ENCODE measurements at regions not wholly inside any gene's neighbourhood (a gene's known extent, or its start where the extent isn't known, plus 50 kb on each side); places are given as distances from the start of the nearest gene placed in this dataset.

GRCh38 chr13:62022369-62022768 is 606.7 kb upstream of the PCDH20 start:
- Histone ChIP-seq H3K36me3 (ENCODE audit: control insufficient read depth, low read length) (no peaks in the 10 kb centered on the region), H3K27ac (ENCODE audit: low read depth, low read length) (no peak overlapping the region), H3K9me2 (replicated peaks; ENCODE audit: control insufficient read depth, low read length) (no peaks in the 10 kb centered on the region), H3K27me3 (ENCODE audit: control insufficient read depth, low read length) (no peaks in the 10 kb centered on the region), H3K4me3 (ENCODE audit: low read length) (no peak overlapping the region), H3K4me2 (ENCODE audit: low read length) (no peak overlapping the region), H3F3A (ENCODE audit: control insufficient read depth, insufficient read depth) (no peaks in the 10 kb centered on the region), H3K9me3 (ENCODE audit: control insufficient read depth, insufficient read depth, low read length) (no peaks in the 10 kb centered on the region), H4K20me1 (ENCODE audit: control insufficient read depth, insufficient read depth, low read depth, low read length) (no peaks in the 10 kb centered on the region), H3K4me1 (ENCODE audit: control insufficient read depth, low read length) (no peaks in the 10 kb centered on the region), H3K79me2 (ENCODE audit: control insufficient read depth, low read length) (no peaks in the 10 kb centered on the region)
- TF ChIP-seq EZH2phosphoT487 (IDR thresholded peaks at IDR 0.05; ENCODE audit: borderline replicate concordance, low read length), result no peak
- TF ChIP-seq, protein P1, sequence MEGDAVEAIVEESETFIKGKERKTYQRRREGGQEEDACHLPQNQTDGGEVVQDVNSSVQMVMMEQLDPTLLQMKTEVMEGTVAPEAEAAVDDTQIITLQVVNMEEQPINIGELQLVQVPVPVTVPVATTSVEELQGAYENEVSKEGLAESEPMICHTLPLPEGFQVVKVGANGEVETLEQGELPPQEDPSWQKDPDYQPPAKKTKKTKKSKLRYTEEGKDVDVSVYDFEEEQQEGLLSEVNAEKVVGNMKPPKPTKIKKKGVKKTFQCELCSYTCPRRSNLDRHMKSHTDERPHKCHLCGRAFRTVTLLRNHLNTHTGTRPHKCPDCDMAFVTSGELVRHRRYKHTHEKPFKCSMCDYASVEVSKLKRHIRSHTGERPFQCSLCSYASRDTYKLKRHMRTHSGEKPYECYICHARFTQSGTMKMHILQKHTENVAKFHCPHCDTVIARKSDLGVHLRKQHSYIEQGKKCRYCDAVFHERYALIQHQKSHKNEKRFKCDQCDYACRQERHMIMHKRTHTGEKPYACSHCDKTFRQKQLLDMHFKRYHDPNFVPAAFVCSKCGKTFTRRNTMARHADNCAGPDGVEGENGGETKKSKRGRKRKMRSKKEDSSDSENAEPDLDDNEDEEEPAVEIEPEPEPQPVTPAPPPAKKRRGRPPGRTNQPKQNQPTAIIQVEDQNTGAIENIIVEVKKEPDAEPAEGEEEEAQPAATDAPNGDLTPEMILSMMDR (IDR thresholded peaks at IDR 0.05; ENCODE audit: low read depth, low read length, poor library complexity, severe bottlenecking), result no peak

- H3K4me1 ChIP-seq (ENCODE audit: control insufficient read depth, low read length), result no peaks in the 10 kb centered on the region
- no peak overlapping the region for H3K4me2 ChIP-seq (ENCODE audit: low read length)
- H3K4me3 ChIP-seq (ENCODE audit: low read length), result no peak overlapping the region
- no peaks in the 10 kb centered on the region for H3F3A ChIP-seq (ENCODE audit: control insufficient read depth, insufficient read depth)
- no peaks in the 10 kb centered on the region for H3K79me2 ChIP-seq (ENCODE audit: control insufficient read depth, low read length)
- TF ChIP-seq EZH2phosphoT487 (IDR thresholded peaks at IDR 0.05; ENCODE audit: borderline replicate concordance, low read length), result no peak
- TF ChIP-seq, protein P1 (IDR thresholded peaks at IDR 0.05; ENCODE audit: low read depth, low read length, poor library complexity, severe bottlenecking), result no peak
- H3K9me2 ChIP-seq (replicated peaks; ENCODE audit: control insufficient read depth, low read length), result no peaks in the 10 kb centered on the region
- no peaks in the 10 kb centered on the region for H3K36me3 ChIP-seq (ENCODE audit: control insufficient read depth, low read length)
- no peaks in the 10 kb centered on the region for H3K27me3 ChIP-seq (ENCODE audit: control insufficient read depth, low read length)
- no peaks in the 10 kb centered on the region for H4K20me1 ChIP-seq (ENCODE audit: control insufficient read depth, insufficient read depth, low read depth, low read length)
- H3K9me3 ChIP-seq (ENCODE audit: control insufficient read depth, insufficient read depth, low read length), result no peaks in the 10 kb centered on the region
- no peak overlapping the region for H3K27ac ChIP-seq (ENCODE audit: low read depth, low read length)
Observed at GRCh38 chr13:62019858-62020257, 604.2 kb upstream of the PCDH20 start.

DNA sequence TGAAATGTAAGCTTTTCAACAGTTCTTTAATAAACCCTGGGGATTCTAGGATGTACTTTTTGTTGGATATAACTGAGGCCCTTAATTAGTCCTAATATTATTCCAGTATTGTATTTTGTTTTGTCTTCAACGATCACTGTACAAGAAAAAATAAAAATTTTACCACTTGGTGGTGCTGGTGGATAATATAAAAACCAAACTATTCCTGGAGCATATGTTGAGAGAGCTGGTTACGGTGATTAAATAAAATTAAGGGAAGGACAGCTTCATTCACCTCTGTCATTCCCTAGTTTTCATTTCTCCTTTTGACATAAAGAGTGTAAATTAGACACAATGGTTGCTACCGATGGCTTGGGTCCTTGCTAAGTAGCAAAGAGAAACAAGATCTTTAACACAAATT is 598.6 kb upstream of the PCDH20 start:
- Histone ChIP-seq H3K36me3 (ENCODE audit: control insufficient read depth, low read length) (no peaks in the 10 kb centered on the region), H3K79me2 (ENCODE audit: control insufficient read depth, low read length) (no peaks in the 10 kb centered on the region), H3F3A (ENCODE audit: control insufficient read depth, insufficient read depth) (no peaks in the 10 kb centered on the region), H3K9me2 (replicated peaks; ENCODE audit: control insufficient read depth, low read length) (no peaks in the 10 kb centered on the region), H3K4me3 (ENCODE audit: low read length) (no peak overlapping the region), H3K9me3 (ENCODE audit: control insufficient read depth, insufficient read depth, low read length) (no peaks in the 10 kb centered on the region), H3K4me2 (ENCODE audit: low read length) (no peak overlapping the region), H3K27ac (ENCODE audit: low read depth, low read length) (no peak overlapping the region), H3K4me1 (ENCODE audit: control insufficient read depth, low read length) (no peaks in the 10 kb centered on the region), H3K27me3 (ENCODE audit: control insufficient read depth, low read length) (no peaks in the 10 kb centered on the region), H4K20me1 (ENCODE audit: control insufficient read depth, insufficient read depth, low read depth, low read length) (no peaks in the 10 kb centered on the region)
- TF ChIP-seq, protein P1 (IDR thresholded peaks at IDR 0.05; ENCODE audit: low read depth, low read length, poor library complexity, severe bottlenecking), result no peak
- TF ChIP-seq EZH2phosphoT487 (IDR thresholded peaks at IDR 0.05; ENCODE audit: borderline replicate concordance, low read length), result no peak

DNA sequence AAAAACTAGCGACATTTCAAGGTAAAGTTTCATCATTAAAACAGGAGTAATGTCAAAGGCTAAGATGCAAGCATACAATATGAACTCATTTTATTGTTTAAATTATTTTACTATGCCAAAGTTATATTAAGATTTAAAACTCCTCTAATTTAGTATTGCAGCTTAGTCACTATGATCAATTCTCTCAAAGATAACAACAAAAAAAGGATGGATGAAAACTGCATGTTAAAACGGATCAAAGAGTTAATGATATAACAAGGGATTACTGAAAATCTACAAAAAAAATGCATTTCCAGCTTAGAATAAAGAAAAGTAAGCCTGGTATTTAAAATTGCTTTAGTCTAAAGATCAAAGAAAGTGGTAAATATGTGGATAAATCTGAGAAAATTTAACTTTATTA is 587.8 kb upstream of the PCDH20 start:
- no peak overlapping the region for H3K4me2 ChIP-seq (ENCODE audit: low read length)

More for the DNA sequence above, 587.8 kb upstream of the PCDH20 start:
- TF ChIP-seq EZH2phosphoT487 (IDR thresholded peaks at IDR 0.05; ENCODE audit: borderline replicate concordance, low read length), result no peak
- TF ChIP-seq, protein P1 (IDR thresholded peaks at IDR 0.05; ENCODE audit: low read depth, low read length, poor library complexity, severe bottlenecking), result no peak
- H3K27ac ChIP-seq (ENCODE audit: low read depth, low read length), result no peak overlapping the region
- no peaks in the 10 kb centered on the region for H3K27me3 ChIP-seq (ENCODE audit: control insufficient read depth, low read length)
- no peaks in the 10 kb centered on the region for H3K9me2 ChIP-seq (replicated peaks; ENCODE audit: control insufficient read depth, low read length)
- H4K20me1 ChIP-seq (ENCODE audit: control insufficient read depth, insufficient read depth, low read depth, low read length), result no peaks in the 10 kb centered on the region
- no peaks in the 10 kb centered on the region for H3K36me3 ChIP-seq (ENCODE audit: control insufficient read depth, low read length)
- H3K9me3 ChIP-seq (ENCODE audit: control insufficient read depth, insufficient read depth, low read length), result no peaks in the 10 kb centered on the region
- H3K79me2 ChIP-seq (ENCODE audit: control insufficient read depth, low read length), result no peaks in the 10 kb centered on the region
- no peak overlapping the region for H3K4me3 ChIP-seq (ENCODE audit: low read length)
- no peaks in the 10 kb centered on the region for H3F3A ChIP-seq (ENCODE audit: control insufficient read depth, insufficient read depth)
- no peaks in the 10 kb centered on the region for H3K4me1 ChIP-seq (ENCODE audit: control insufficient read depth, low read length)
